ENCODE measurements at regions not wholly inside any gene's neighbourhood (a gene's known extent, or its start where the extent isn't known, plus 50 kb on each side); places are given as distances from the start of the nearest gene placed in this dataset.

GRCh38 chr4:177937041-177937440 lies 494.8 kb upstream of the AGA start:
- intact Hi-C loops (cut with micrococcal nuclease): no loop called here
- ChIA-PET POLR2A (no interaction called here), RAD21 (ENCODE audit: low non-redundant PET in 1 of 2, low total read pairs in 2 of 2, uncharacterized antibody in 2 of 2, unreplicated experiment in 2 of 2) (no interaction called here), CTCF (no interaction called here)
- DNase-seq (ENCODE audit: low read depth, low spot score) (no peak), ATAC-seq (no peak)
- Histone ChIP-seq H3K4me2 (ENCODE audit: low read length) (no peak overlapping the region), H3K27me3 (ENCODE audit: insufficient read depth, low read length) (no peaks in the 10 kb centered on the region), H3K79me2 (ENCODE audit: insufficient read depth, low read length) (no peaks in the 10 kb centered on the region), H3K27ac (ENCODE audit: low read depth, low read length) (no peak overlapping the region), H3K4me1 (ENCODE audit: control insufficient read depth in 1 of 2, insufficient read depth in 2 of 2, low read length in 2 of 2) (no peaks in the 10 kb centered on the region), H3K36me3 (ENCODE audit: control insufficient read depth in 1 of 2, insufficient read depth in 2 of 2, low read length in 2 of 2) (no peaks in the 10 kb centered on the region), H3K9me2 (ENCODE audit: insufficient read depth) (no peaks in the 10 kb centered on the region), H4K20me1 (ENCODE audit: insufficient read depth) (no peaks in the 10 kb centered on the region), H3K9me3 (ENCODE audit: control insufficient read depth in 1 of 2, insufficient read depth in 1 of 2, low read depth in 1 of 2, low read length in 2 of 2) (no peaks in the 10 kb centered on the region), H3K4me3 (replicated peaks in 1 of 2; ENCODE audit: low read depth in 1 of 2, low read length in 2 of 2) (no peak overlapping the region), H2AFZ (ENCODE audit: low read depth, low read length, poor library complexity, severe bottlenecking) (no peak overlapping the region), H3K9ac (ENCODE audit: low read length) (no peak overlapping the region)
- no TSS peak for BruUV-seq (replicated peaks)
- TF ChIP-seq SP1 (IDR thresholded peaks at IDR 0.05; ENCODE audit: low read depth): no peak
- TF ChIP-seq CEBPB (IDR thresholded peaks at IDR 0.05; ENCODE audit: low read depth): no peak
- TF ChIP-seq ZFX (IDR thresholded peaks at IDR 0.05): no peak
- TF ChIP-seq ELF1 (IDR thresholded peaks at IDR 0.05; ENCODE audit: borderline replicate concordance, low read depth): no peak
- no peak for TF ChIP-seq TCF7L2 (IDR thresholded peaks at IDR 0.05; ENCODE audit: borderline replicate concordance, extremely low read depth, insufficient read depth, insufficient read length)
- no peak for TF ChIP-seq SIN3A (IDR thresholded peaks at IDR 0.05; ENCODE audit: low read depth)
- no peak for TF ChIP-seq SRF (IDR thresholded peaks at IDR 0.05; ENCODE audit: low read depth)
- TF ChIP-seq ATF3 (IDR thresholded peaks at IDR 0.05): no peak
- no peak for TF ChIP-seq POLR2AphosphoS5 (IDR thresholded peaks at IDR 0.05; ENCODE audit: low read depth, low read length)
- no peak for TF ChIP-seq ZNF274 (IDR thresholded peaks at IDR 0.05; ENCODE audit: low read depth, low read length)
- no peak for TF ChIP-seq POLR2A (IDR thresholded peaks at IDR 0.05; ENCODE audit: borderline replicate concordance, extremely low read depth, insufficient read depth, insufficient read length)
- no peak for TF ChIP-seq RAD21 (IDR thresholded peaks at IDR 0.05; ENCODE audit: low read depth)
- no peak for TF ChIP-seq CTCF (IDR thresholded peaks at IDR 0.05 in 2 of 3, conservative IDR thresholded peaks at IDR 0.05 in 1 of 3; ENCODE audit: borderline replicate concordance in 1 of 3, insufficient read depth in 1 of 3, low read depth in 2 of 3, low read length in 2 of 3)
- TF ChIP-seq JUND (IDR thresholded peaks at IDR 0.05): no peak
- no peak for TF ChIP-seq EZH2phosphoT487 (IDR thresholded peaks at IDR 0.05; ENCODE audit: borderline replicate concordance)
- no peak for TF ChIP-seq EZH2 (IDR thresholded peaks at IDR 0.05)

Measured in HCT116 (cell line).